PC-3 (cell line): ENCODE measurements at regions not wholly inside any gene's neighbourhood (a gene's known extent, or its start where the extent isn't known, plus 50 kb on each side); places are given as distances from the start of the nearest gene placed in this dataset.
"Not testable (repeated sequence)": the region's sequence is repeated elsewhere in the genome, so short reads cannot be mapped to it uniquely, and the experiment has no call there.

Source experiments
- ATAC-seq: fragments of 200-7000 bp; cut with Tn5 transposase; 2 replicates; pipeline ENCODE4 v1.9.1; 2020; ENCODE audit warnings: mild to moderate bottlenecking, moderate library complexity
- BruUV-seq: library from RNA; stranded (reverse); fragments of 400-500 nt; replicated peaks from 2 replicates; lab custom pipeline; 2021; lab: Mats Ljungman, UMichigan
- CTCF ChIA-PET: fragments of 300-600 bp; sonication (Branson Sonifier 250); formaldehyde crosslinking; loops from one replicate; lab custom pipeline; 2022; ENCODE audit warnings: antibody characterized with exemption; lab: Charles Lee
- POLR2A ChIA-PET: fragments of 300-600 bp; sonication (Branson Sonifier 250); formaldehyde crosslinking; loops from one replicate; lab custom pipeline; 2022; ENCODE audit warnings: antibody characterized with exemption; ENCODE audit not compliant: unreplicated experiment; lab: Charles Lee
- DNase-seq: peaks from one replicate; pipeline ENCODE4 v3.0.0-alpha.2; 2015
- H2AFZ ChIP-seq: fragments of 300-600 bp; sonication (generic); 2 replicates; pipeline ENCODE4 v1.6.0; 2016; ENCODE audit warnings: antibody characterized with exemption, low read length
- H3F3A ChIP-seq: fragments of 300-600 bp; sonication (generic); one replicate; pipeline ENCODE4 v1.6.0; 2017; ENCODE audit warnings: antibody characterized with exemption, low read length, control low read depth, mild to moderate bottlenecking; ENCODE audit not compliant: unreplicated experiment
- H3K27ac ChIP-seq: fragments of 300-600 bp; sonication (generic); 2 replicates; pipeline ENCODE4 v1.5.1; 2016; ENCODE audit warnings: mild to moderate bottlenecking, low read length
- H3K27me3 ChIP-seq: fragments of 300-600 bp; sonication (generic); 2 replicates; pipeline ENCODE4 v1.6.1; 2016; ENCODE audit warnings: low read length, mixed read lengths
- H3K36me3 ChIP-seq: fragments of 300-600 bp; sonication (generic); 2 replicates; pipeline ENCODE4 v1.6.1; 2016; ENCODE audit warnings: low read depth, mixed run types, low read length, mixed read lengths
- H3K4me1 ChIP-seq: fragments of 300-600 bp; sonication (generic); 2 replicates; pipeline ENCODE4 v1.5.1; 2016; ENCODE audit warnings: low read length; ENCODE audit not compliant: insufficient read depth
- H3K4me2 ChIP-seq: fragments of 300-600 bp; sonication (generic); 2 replicates; pipeline ENCODE4 v1.6.0; 2016; ENCODE audit warnings: low read length
- H3K4me3 ChIP-seq: fragments of 300-600 bp; sonication (generic); 2 replicates; pipeline ENCODE4 v1.5.1; 2016; ENCODE audit warnings: mild to moderate bottlenecking, low read length, mixed read lengths
- H3K79me2 ChIP-seq: fragments of 300-600 bp; sonication (generic); 2 replicates; pipeline ENCODE4 v1.6.1; 2017; ENCODE audit warnings: low read length, mixed read lengths
- H3K9ac ChIP-seq: fragments of 300-600 bp; sonication (generic); 2 replicates; pipeline ENCODE4 v1.6.0; 2016; ENCODE audit warnings: mild to moderate bottlenecking, low read length
- H3K9me2 ChIP-seq: fragments of 300-600 bp; sonication (generic); replicated peaks from 2 replicates; pipeline ENCODE4 v1.6.1; 2016; ENCODE audit warnings: mixed run types, low read length, mixed read lengths
- H3K9me3 ChIP-seq: fragments of 300-600 bp; sonication (generic); 2 replicates; pipeline ENCODE4 v1.6.1; 2016; ENCODE audit warnings: low read length, mixed read lengths
- H4K20me1 ChIP-seq: fragments of 300-600 bp; sonication (generic); 2 replicates; pipeline ENCODE4 v1.6.1; 2016; ENCODE audit warnings: low read length, mixed read lengths
- EZH2 ChIP-seq: fragments of 300-600 bp; sonication (generic); IDR thresholded peaks from one replicate; pipeline ENCODE4 v1.6.1; 2017; ENCODE audit warnings: antibody characterized with exemption, mild to moderate bottlenecking, low read length; ENCODE audit not compliant: unreplicated experiment
- EZH2phosphoT487 ChIP-seq: fragments of 300-600 bp; sonication (generic); IDR thresholded peaks from 2 replicates; pipeline ENCODE4 v1.6.1; 2018; ENCODE audit warnings: mild to moderate bottlenecking, antibody characterized with exemption, low read length, borderline replicate concordance
- intact Hi-C: fragments of 100-400 bp; cut with micrococcal nuclease; formaldehyde crosslinking; loops from 2 replicates; pipeline ENCODE4 v1.9.0; 2023
- TF ChIP-seq, protein P1 (sequence below): fragments of 300-600 bp; sonication (generic); conservative IDR thresholded peaks from 2 replicates; pipeline ENCODE4 v1.5.1; 2017; ENCODE audit warnings: antibody characterized with exemption, low read depth, mild to moderate bottlenecking, low read length

DNA sequence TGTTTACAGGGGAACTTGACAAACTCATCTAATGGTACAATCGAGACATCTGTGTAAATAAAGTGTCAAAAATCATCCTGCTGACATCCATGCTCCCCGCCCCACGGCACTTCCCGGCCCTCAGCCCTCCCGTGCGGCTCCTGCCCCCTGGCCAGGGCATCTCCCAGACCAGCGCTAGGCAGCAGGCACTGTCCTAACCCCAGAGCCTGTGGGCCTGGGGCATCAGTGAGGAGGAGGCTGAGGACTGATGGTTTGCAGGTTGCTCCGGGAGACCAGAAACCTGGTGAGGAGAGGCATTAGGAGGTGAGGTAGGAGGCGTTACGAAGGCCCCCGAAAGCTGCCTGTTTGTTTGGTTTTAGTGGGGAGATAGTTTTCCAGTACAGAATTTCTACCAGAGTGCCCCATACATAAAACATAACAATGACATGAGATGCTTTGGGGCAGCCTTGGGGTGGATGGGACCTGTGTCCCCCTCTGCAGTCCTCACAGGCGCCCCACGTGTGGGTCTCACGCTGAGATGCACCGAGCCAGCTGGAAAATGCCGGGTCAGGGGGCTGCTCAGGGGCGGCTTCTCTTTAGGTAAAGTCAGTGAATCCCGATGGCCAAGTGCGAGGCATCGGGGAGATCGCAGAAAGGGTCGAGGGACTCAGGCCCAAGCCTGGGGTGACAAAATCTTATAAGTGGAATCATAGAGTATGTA is 114.2 kb downstream of the RTP5 start:
- Histone ChIP-seq H3K9ac (no peak overlapping the region), H3K27ac (no peak overlapping the region), H3F3A (no peaks in the 10 kb centered on the region), H3K36me3 (no peaks in the 10 kb centered on the region), H3K27me3 (no peaks in the 10 kb centered on the region), H3K79me2 (no peaks in the 10 kb centered on the region), H3K9me2 (no peaks in the 10 kb centered on the region), H3K4me3 (no peak overlapping the region), H4K20me1 (no peaks in the 10 kb centered on the region), H2AFZ (no peak overlapping the region), H3K4me2 (no peak overlapping the region), H3K9me3 (no peaks in the 10 kb centered on the region), H3K4me1 (no peaks in the 10 kb centered on the region)
- intact Hi-C loops, result no loop called here
- DNase-seq (no peak), ATAC-seq (no peak)
- TF ChIP-seq, protein P1, sequence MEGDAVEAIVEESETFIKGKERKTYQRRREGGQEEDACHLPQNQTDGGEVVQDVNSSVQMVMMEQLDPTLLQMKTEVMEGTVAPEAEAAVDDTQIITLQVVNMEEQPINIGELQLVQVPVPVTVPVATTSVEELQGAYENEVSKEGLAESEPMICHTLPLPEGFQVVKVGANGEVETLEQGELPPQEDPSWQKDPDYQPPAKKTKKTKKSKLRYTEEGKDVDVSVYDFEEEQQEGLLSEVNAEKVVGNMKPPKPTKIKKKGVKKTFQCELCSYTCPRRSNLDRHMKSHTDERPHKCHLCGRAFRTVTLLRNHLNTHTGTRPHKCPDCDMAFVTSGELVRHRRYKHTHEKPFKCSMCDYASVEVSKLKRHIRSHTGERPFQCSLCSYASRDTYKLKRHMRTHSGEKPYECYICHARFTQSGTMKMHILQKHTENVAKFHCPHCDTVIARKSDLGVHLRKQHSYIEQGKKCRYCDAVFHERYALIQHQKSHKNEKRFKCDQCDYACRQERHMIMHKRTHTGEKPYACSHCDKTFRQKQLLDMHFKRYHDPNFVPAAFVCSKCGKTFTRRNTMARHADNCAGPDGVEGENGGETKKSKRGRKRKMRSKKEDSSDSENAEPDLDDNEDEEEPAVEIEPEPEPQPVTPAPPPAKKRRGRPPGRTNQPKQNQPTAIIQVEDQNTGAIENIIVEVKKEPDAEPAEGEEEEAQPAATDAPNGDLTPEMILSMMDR, result no peak
- TF ChIP-seq EZH2phosphoT487 (no peak), EZH2 (no peak)
- CTCF ChIA-PET, result no interaction called here
- POLR2A ChIA-PET, result no interaction called here
- no TSS peak for BruUV-seq

DNA sequence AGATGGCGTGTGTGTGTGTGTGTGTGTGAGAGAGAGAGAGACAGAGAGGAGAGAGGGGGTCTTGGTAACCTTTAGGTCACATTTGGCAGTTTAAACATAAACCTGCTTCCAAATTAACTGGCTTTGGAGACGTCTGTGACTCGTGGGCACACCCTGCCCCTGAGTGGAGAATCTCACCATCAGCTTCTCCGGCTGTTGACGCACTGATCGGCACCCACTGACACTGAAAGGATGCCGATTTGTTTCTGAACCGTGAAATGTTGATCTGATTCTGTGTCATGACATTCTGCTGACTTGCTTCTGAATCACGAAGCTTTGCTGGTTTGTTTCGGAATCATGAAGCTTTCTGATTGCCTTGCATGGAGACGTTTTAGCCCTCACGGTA is 114.7 kb downstream of the RTP5 start:
- H3K4me3 ChIP-seq, result no peak overlapping the region
- H3K4me2 ChIP-seq, result no peak overlapping the region
- H2AFZ ChIP-seq, result no peak overlapping the region
- H3K27me3 ChIP-seq, result no peaks in the 10 kb centered on the region
- CTCF ChIA-PET, result no interaction called here
- no TSS peak for BruUV-seq
- intact Hi-C loops, result no loop called here
- POLR2A ChIA-PET, result no interaction called here
- no peak overlapping the region for H3K27ac ChIP-seq
- H3K4me1 ChIP-seq, result no peaks in the 10 kb centered on the region
- ATAC-seq (no peak), DNase-seq (no peak)
- no peaks in the 10 kb centered on the region for H3K9me2 ChIP-seq
- H3K79me2 ChIP-seq, result no peaks in the 10 kb centered on the region
- no peaks in the 10 kb centered on the region for H3K9me3 ChIP-seq
- no peak overlapping the region for H3K9ac ChIP-seq
- H4K20me1 ChIP-seq, result no peaks in the 10 kb centered on the region
- H3K36me3 ChIP-seq, result no peaks in the 10 kb centered on the region
- no peaks in the 10 kb centered on the region for H3F3A ChIP-seq
- TF ChIP-seq EZH2phosphoT487, result no peak
- TF ChIP-seq, protein P1, result no peak
- no peak for TF ChIP-seq EZH2

DNA sequence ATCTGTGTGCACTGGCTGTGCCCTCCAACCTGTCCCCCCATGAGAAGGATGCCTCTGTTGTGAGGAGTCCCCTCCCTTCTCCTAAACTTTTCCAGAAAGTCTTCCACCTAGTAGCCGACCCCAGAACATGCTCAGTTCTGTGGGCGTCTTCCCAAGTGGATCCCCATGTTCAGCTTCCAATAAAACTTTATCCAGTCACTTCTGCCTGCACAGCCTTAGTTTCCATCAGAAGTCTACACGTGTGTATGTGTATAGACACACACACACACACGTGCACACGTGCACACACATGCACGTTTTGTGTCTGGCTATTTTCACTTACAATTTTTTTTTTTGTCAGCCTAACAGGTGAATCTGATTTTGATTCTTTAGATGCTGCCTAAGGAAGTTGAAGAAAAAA is 115.1 kb downstream of the RTP5 start:
- H3K9me3 ChIP-seq, result no peaks in the 10 kb centered on the region
- DNase-seq (no peak), ATAC-seq (no peak)
- no peak overlapping the region for H3K4me3 ChIP-seq
- no peaks in the 10 kb centered on the region for H3K79me2 ChIP-seq
- BruUV-seq, result no TSS peak
- ChIA-PET POLR2A (no interaction called here), CTCF (no interaction called here)
- H3K9me2 ChIP-seq, result no peaks in the 10 kb centered on the region
- no peak overlapping the region for H3K27ac ChIP-seq
- no peak overlapping the region for H3K9ac ChIP-seq
- no peak overlapping the region for H3K4me2 ChIP-seq
- no peaks in the 10 kb centered on the region for H4K20me1 ChIP-seq
- H3K36me3 ChIP-seq, result no peaks in the 10 kb centered on the region
- H3F3A ChIP-seq, result no peaks in the 10 kb centered on the region
- TF ChIP-seq EZH2phosphoT487 (no peak), EZH2 (no peak)
- TF ChIP-seq, protein P1, result no peak
- no peak overlapping the region for H2AFZ ChIP-seq
- no peaks in the 10 kb centered on the region for H3K27me3 ChIP-seq
- H3K4me1 ChIP-seq, result no peaks in the 10 kb centered on the region
- intact Hi-C loops, result no loop called here

DNA sequence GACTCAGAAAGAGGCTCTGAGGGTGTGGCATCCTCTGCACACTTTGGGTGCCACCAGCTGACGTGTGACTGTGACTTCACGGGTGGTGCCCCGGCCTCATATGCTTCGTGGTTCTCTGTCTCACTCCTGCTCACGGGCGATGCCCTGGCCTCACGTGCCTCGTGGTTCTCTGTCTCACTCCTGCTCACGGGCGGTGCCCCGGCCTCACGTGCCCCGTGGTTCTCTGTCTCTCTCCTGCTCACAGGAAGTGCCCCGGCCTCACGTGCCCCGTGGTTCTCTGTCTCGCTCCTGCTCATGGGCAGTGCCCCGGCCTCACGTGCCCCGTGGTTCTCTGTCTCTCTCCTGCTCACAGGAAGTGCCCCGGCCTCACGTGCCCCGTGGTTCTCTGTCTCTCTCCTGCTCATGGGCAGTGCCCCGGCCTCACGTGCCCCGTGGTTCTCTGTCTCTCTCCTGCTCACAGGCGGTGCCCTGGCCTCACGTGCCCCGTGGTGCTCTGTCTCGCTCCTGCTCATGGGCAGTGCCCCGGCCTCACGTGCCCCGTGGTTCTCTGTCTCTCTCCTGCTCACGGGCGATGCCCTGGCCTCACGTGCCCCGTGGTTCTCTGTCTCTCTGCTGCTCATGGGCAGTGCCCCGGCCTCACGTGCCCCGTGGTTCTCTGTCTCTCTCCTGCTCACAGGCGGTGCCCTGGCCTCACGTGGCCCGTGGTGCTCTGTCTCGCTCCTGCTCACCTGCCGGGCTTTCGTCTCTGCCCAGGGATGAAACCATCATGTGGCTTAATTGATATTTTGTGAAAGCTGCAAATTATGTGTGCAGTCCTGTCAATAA is 115.8 kb downstream of the RTP5 start:
- H3K9me3 ChIP-seq, H3K9ac ChIP-seq, H3K79me2 ChIP-seq, H3K4me3 ChIP-seq, ATAC-seq, H3K27me3 ChIP-seq, H3K36me3 ChIP-seq, DNase-seq, H3K4me2 ChIP-seq, CTCF ChIA-PET, BruUV-seq, intact Hi-C loops, H3K9me2 ChIP-seq, H3F3A ChIP-seq, H2AFZ ChIP-seq, H3K27ac ChIP-seq, H4K20me1 ChIP-seq, H3K4me1 ChIP-seq, POLR2A ChIA-PET: not testable (repeated sequence)
